IPS-15b (cell line): ENCODE measurements at regions not wholly inside any gene's neighbourhood (a gene's known extent, or its start where the extent isn't known, plus 50 kb on each side); places are given as distances from the start of the nearest gene placed in this dataset.

Experiments
- H3K27me3 ChIP-seq: one replicate; pipeline ENCODE4 v1.6.1; 2013; ENCODE audit warnings: low read length; ENCODE audit not compliant: control insufficient read depth, insufficient read depth
- H3K36me3 ChIP-seq: one replicate; pipeline ENCODE4 v1.6.1; 2013; ENCODE audit warnings: low read length; ENCODE audit not compliant: control insufficient read depth, insufficient read depth
- H3K4me1 ChIP-seq: one replicate; pipeline ENCODE4 v1.6.1; 2013; ENCODE audit warnings: mild to moderate bottlenecking, low read length; ENCODE audit not compliant: control insufficient read depth, insufficient read depth
- H3K4me3 ChIP-seq: one replicate; pipeline ENCODE4 v1.5.1; 2013; ENCODE audit warnings: low read depth, low read length
- H3K9ac ChIP-seq: one replicate; pipeline ENCODE4 v1.6.1; 2013; ENCODE audit warnings: low read depth, mild to moderate bottlenecking, low read length
- H3K9me3 ChIP-seq: one replicate; pipeline ENCODE4 v1.6.1; 2013; ENCODE audit warnings: mild to moderate bottlenecking, low read length; ENCODE audit not compliant: control insufficient read depth, insufficient read depth

DNA sequence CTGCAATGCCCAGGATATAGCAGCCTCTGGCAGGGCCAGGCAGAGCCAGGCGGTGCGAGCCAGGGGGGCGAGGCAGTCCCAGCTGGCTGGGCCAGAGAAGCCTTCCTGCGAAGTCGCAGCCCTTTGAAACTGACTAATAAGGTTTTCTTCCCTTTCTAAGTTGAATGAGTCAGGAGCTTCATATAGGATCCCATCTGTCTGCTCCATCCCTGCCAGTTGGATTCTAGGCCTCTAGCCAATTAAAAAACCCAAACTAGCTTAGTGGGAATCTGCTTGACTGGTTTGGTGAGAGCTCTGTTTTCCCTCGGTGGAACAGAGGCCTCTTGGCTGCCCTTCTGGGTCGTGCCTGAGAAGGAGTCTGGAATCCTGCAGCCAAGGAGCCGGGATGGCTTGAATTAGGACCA lies 70.1 kb upstream of the RAPGEF1 start:
- Histone ChIP-seq H3K4me1 (peaks cover 9% of the 10 kb centered on the region), H3K9ac (no peak overlapping the region), H3K27me3 (no peaks in the 10 kb centered on the region)

GRCh38 chr9:131808291-131808690 lies 68.4 kb upstream of the RAPGEF1 start:
- Histone ChIP-seq H3K4me3 (no peak overlapping the region), H3K9me3 (no peaks in the 10 kb centered on the region), H3K9ac (no peak overlapping the region), H3K36me3 (no peaks in the 10 kb centered on the region), H3K4me1 (peaks cover 9% of the 10 kb centered on the region), H3K27me3 (no peaks in the 10 kb centered on the region)

More for the DNA sequence above, 70.1 kb upstream of the RAPGEF1 start:
- Histone ChIP-seq H3K36me3 (no peaks in the 10 kb centered on the region), H3K9me3 (no peaks in the 10 kb centered on the region), H3K4me3 (no peak overlapping the region)

GRCh38 chr9:131807144-131807983 lies 67.5 kb upstream of the RAPGEF1 start:
- Histone ChIP-seq H3K27me3 (no peaks in the 10 kb centered on the region), H3K4me3 (peak overlapping the region; percentile 40), H3K4me1 (peaks cover 9% of the 10 kb centered on the region), H3K9me3 (no peaks in the 10 kb centered on the region), H3K9ac (no peak overlapping the region), H3K36me3 (no peaks in the 10 kb centered on the region)

DNA sequence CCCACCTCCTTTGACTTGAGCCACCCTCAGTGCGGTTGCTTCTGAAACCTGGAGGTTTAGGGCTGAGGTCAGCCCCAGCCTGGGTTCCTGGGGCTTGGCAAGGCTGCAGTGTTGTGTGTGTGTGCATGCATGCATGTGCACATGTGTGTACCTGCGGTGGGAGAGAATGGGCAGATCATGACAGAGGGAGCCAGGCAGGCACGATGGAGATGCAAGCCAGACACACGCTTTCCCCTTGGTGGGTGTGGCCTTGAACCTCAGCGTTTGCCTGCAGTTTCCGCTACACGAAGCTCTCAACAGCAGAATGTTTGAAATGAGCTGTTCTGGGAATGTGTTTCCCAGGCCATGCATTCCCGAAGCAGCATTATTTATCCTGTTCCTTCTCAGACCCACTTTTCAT lies 65.9 kb upstream of the RAPGEF1 start:
- H3K9ac ChIP-seq, result no peak overlapping the region
- H3K36me3 ChIP-seq, result no peaks in the 10 kb centered on the region
- H3K9me3 ChIP-seq, result no peaks in the 10 kb centered on the region
- H3K27me3 ChIP-seq, result no peaks in the 10 kb centered on the region
- H3K4me1 ChIP-seq, result peaks cover 11% of the 10 kb centered on the region
- no peak overlapping the region for H3K4me3 ChIP-seq

DNA sequence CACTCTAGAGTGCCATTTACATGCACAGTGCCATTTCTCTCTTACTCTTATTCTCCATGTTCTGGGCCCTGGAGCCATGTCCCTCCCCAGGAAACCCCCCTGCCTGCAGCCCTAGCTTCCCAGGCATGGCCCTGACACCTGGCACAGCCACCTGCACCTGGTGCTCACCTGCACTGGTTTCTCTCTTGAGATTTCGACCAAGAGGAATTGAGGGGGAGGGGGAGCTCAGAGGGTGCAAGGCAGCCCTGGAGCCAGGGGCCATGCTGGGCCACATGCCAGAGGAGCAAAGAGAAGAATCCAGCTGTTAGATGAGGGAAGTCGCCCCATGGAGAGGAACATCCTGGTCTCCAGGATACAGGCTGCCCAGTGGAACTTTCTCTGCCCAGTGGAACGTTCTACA lies 65.0 kb upstream of the RAPGEF1 start:
- Histone ChIP-seq H3K27me3 (no peaks in the 10 kb centered on the region), H3K9me3 (no peaks in the 10 kb centered on the region), H3K36me3 (no peaks in the 10 kb centered on the region), H3K4me1 (peaks cover 11% of the 10 kb centered on the region), H3K4me3 (no peak overlapping the region), H3K9ac (no peak overlapping the region)

GRCh38 chr9:131803758-131804411 lies 64.0 kb upstream of the RAPGEF1 start:
- H3K27me3 ChIP-seq, result no peaks in the 10 kb centered on the region
- no peak overlapping the region for H3K9ac ChIP-seq
- no peaks in the 10 kb centered on the region for H3K9me3 ChIP-seq
- no peak overlapping the region for H3K4me3 ChIP-seq
- H3K4me1 ChIP-seq, result peaks cover 11% of the 10 kb centered on the region
- no peaks in the 10 kb centered on the region for H3K36me3 ChIP-seq

- no peak overlapping the region for H3K9ac ChIP-seq
- H3K4me3 ChIP-seq, result no peak overlapping the region
- H3K9me3 ChIP-seq, result no peaks in the 10 kb centered on the region
- no peaks in the 10 kb centered on the region for H3K36me3 ChIP-seq
- H3K27me3 ChIP-seq, result no peaks in the 10 kb centered on the region
- peaks cover 6% of the 10 kb centered on the region for H3K4me1 ChIP-seq
These were observed 61.9 kb upstream of the RAPGEF1 start for GRCh38 chr9:131801810-131802209.

GRCh38 chr9:131800843-131801242 lies 61.0 kb upstream of the RAPGEF1 start:
- H3K9me3 ChIP-seq, result no peaks in the 10 kb centered on the region
- no peaks in the 10 kb centered on the region for H3K36me3 ChIP-seq

GRCh38 chr9:131800366-131800765 lies 60.5 kb upstream of the RAPGEF1 start:
- peaks cover 2% of the 10 kb centered on the region for H3K4me1 ChIP-seq
- no peak overlapping the region for H3K4me3 ChIP-seq
- H3K9ac ChIP-seq, result no peak overlapping the region
- no peaks in the 10 kb centered on the region for H3K9me3 ChIP-seq
- no peaks in the 10 kb centered on the region for H3K27me3 ChIP-seq
- no peaks in the 10 kb centered on the region for H3K36me3 ChIP-seq

More at GRCh38 chr9:131800843-131801242, 61.0 kb upstream of the RAPGEF1 start:
- Histone ChIP-seq H3K9ac (no peak overlapping the region), H3K27me3 (no peaks in the 10 kb centered on the region), H3K4me1 (peaks cover 2% of the 10 kb centered on the region), H3K4me3 (no peak overlapping the region)

DNA sequence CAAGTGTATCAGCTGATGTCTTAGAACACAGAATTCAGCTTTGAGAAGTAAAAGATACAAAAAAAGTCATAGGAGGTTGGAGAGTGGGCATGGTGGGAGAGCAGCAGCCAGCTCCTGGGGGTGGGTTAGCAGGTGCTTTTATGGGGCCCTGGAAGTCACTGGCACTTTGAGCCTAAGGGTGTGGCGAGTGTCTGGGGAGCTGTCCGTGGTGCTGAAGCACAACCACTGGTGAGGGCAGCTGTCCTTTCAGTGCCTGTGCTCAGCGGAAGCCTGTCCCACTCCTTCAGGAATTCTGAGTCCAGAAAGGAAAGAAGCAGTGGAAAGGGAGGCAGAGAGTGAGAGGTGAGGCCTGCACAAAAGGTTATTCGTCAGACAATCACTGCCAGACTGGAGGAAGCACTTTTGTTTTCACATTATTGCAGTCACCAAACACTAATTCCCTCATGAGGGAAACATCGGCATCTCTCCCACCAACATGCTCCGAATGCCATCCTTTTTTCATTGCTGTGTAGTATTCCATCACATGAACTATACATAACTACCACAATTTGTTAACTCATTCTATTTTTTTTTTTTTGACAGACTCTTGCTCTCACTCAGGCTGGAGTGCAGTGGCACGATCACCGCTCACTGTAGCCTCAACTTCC lies 59.4 kb upstream of the RAPGEF1 start:
- H3K27me3 ChIP-seq, result no peaks in the 10 kb centered on the region

DNA sequence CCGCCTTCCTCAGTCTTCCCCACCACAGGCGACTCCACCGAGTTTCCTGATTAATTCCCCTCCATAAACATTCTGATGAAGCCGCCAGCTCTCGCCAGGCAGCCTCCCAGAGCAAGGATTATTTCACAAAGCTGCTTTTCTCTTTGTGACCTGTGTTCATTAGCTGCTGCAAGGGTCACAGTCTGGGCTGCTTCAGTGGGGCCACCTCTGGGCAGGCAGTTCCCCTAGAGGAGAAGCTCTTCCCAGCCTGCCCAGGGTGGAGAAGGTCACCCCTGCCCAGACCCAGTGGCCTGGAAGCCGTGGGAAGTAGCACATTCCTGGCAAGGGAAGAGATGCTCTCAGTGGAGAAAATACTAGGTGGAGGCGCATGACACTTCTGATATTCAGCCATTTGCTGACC lies 58.4 kb upstream of the RAPGEF1 start:
- Histone ChIP-seq H3K9ac (no peak overlapping the region), H3K4me3 (no peak overlapping the region), H3K4me1 (peaks cover 2% of the 10 kb centered on the region), H3K36me3 (no peaks in the 10 kb centered on the region), H3K27me3 (no peaks in the 10 kb centered on the region), H3K9me3 (no peaks in the 10 kb centered on the region)

More for the DNA sequence above, 59.4 kb upstream of the RAPGEF1 start:
- Histone ChIP-seq H3K4me1 (peaks cover 2% of the 10 kb centered on the region), H3K9me3 (no peaks in the 10 kb centered on the region), H3K9ac (no peak overlapping the region), H3K4me3 (no peak overlapping the region), H3K36me3 (no peaks in the 10 kb centered on the region)
